ENCODE measurements at regions not wholly inside any gene's neighbourhood (a gene's known extent, or its start where the extent isn't known, plus 50 kb on each side); places are given as distances from the start of the nearest gene placed in this dataset.
"Not testable (repeated sequence)": the region's sequence is repeated elsewhere in the genome, so short reads cannot be mapped to it uniquely, and the experiment has no call there.

GRCh38 chr17:445839-446238, 93.2 kb upstream of the RPH3AL start, which contains the start of gene RFLNB:
RFLNB (minus strand) TSS chr17:445939.
- not testable (repeated sequence) for DNase-seq

- no peak for DNase-seq
These were observed 92.4 kb upstream of the RPH3AL start for GRCh38 chr17:444879-445454.

GRCh38 chr17:443109-443508, 90.5 kb upstream of the RPH3AL start:
- no peak for DNase-seq

DNA sequence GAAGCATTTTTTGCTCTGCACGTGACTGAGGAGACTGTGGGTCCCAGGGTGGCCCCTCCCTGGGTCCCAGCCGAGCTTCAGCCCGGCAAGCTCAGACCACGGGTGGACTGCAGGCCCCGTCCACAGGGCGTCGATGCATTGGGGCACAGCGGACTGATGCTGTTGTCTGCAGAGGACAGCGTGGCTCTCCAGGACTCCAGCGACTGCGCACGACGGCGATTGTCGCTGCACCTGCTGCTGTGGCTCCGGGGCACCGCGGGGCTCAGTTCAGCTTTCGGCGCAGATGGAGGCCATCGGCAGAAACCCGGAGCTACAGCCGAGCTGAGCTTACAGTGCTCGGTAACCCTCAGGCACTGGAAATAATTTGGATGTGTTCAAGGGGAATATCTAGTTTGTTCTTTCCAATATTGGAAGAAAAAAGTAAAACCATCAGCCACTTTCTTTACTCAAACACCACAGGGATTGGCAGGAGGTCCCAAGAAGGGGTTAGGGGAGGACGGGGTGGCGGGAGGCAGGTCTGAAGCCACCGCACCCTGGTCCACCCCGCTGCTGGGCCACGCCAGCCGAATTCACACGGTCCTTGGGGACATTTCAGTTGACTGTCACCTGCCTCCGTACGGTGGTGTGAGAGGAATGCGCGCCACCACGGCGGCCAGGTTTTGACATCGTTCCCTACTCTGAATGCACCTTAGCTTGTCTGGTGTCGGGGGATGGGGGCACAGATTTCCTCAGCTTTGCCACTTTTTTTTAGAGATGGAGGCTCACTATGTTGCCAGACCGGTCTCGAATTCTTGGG, 88.7 kb upstream of the RPH3AL start:
- DNase-seq = no peak

DNA sequence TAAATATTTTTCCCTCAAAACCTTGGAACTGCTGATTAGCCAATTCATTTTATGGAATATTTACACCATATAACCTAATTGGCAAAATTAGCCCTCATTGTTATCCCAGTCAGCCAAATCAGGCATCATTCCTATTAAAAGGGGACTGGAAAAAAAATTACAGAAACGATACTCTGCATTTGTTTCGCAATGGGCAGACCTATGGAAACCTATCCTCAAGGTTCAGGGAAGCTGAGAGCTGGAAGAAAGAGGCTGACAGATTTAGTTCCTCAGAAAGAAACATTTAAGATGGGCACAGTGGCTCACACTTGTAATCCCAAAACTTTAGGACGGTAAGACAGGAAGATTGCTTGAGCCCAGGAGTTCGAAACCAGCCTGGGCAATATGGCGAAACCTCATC, 85.6 kb upstream of the RPH3AL start:
- no peak for DNase-seq

DNA sequence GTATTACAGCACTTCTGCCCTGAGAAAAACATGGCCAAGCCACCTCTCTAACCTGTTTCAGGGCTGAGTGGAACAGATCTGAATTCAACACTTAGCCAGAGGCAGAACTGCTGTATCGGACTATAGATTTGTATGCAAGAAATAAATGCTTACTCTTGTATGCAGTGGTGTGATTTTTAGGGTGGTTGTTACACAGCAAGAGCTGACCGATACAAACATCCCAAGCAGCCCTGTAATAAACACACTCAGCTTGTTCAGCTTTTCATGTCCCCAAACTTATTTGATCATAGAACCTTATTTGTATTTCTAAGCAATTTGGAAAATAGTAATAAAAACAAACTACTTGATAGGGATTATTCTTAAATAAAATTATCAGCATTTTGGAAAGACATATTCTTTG, 84.9 kb upstream of the RPH3AL start:
- no peak for DNase-seq

- no peak for DNase-seq
These were observed 84.0 kb upstream of the RPH3AL start for GRCh38 chr17:436571-436970.

GRCh38 chr17:432471-432870, 79.9 kb upstream of the RPH3AL start:
- DNase-seq = not testable (repeated sequence)

DNA sequence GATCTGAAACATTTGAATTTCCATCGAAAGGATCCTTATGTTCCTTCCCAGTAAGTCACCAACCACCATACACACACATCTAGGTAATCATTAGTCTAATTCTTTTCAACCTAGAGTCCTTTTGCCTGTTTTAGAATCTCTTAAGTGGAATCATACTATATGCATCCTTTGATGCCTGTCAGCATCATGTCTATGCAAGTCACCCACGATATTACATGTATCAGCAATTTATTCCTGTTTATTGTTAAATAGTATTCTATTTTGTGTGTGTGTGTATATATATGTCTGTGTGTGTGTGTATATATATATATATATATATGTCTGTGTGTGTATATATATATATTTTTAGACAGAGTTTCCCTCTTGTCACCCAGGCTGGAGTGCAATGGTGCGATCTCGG, 78.9 kb upstream of the RPH3AL start:
- DNase-seq = no peak

GRCh38 chr17:429589-429988, 77.0 kb upstream of the RPH3AL start:
- DNase-seq = no peak

DNA sequence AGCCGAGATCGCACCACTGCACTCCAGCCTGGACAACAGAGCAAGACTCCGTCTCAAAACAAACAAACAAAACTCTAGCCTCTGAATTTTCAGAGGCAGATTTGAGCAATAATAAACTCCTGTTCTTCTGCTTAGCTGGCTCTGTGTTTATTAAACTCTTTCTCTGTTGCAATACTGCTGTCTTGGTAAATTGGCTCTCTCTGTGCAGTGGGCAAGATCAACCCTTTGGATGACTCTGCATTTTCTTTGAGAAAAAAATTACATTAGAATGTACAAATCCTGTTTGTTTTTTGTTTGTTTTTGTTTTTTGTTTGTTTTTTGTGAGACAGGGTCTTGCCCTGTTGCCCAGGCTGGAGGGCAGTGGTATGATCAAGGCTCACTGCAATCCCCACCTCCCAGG, 75.8 kb upstream of the RPH3AL start:
- no peak for DNase-seq

DNA sequence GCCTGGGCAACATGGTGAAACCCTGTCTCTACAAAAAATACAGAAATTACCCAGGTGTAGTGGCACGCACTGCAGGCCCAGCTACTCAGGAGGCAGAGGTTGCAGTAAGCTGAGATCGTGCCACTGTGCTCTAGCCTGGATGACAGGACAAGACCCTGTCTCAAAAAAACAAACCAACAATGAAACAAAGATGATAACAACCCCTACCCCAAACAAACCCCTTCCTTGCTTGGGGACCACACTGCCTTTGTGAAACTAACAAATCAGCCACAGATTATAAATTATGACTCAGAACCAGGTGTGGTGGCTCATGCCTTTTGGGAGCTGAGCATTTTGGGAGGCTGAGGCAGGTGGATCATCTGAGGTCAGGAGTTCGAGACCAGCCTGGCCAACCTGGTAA, 75.3 kb upstream of the RPH3AL start:
- no peak for DNase-seq

DNA sequence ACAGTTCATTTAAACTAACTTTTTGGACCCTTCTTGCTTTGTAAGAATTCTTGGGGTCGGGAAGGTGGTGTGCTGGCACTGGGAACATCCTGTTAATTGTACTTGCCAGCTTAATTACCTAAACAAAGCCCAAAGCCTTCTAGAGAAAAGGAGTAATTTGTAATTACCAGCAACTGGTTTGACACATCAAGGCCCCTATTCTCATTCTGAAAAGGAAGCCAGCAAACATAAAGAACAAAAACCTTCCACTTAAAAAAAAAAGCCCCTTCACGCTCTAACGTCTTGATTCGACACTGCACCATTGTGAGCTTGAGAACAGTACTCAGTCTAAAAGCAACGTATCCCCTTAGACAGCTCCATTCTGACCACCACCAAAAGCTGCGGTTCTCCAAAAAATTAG, 74.7 kb upstream of the RPH3AL start:
- no peak for DNase-seq

DNA sequence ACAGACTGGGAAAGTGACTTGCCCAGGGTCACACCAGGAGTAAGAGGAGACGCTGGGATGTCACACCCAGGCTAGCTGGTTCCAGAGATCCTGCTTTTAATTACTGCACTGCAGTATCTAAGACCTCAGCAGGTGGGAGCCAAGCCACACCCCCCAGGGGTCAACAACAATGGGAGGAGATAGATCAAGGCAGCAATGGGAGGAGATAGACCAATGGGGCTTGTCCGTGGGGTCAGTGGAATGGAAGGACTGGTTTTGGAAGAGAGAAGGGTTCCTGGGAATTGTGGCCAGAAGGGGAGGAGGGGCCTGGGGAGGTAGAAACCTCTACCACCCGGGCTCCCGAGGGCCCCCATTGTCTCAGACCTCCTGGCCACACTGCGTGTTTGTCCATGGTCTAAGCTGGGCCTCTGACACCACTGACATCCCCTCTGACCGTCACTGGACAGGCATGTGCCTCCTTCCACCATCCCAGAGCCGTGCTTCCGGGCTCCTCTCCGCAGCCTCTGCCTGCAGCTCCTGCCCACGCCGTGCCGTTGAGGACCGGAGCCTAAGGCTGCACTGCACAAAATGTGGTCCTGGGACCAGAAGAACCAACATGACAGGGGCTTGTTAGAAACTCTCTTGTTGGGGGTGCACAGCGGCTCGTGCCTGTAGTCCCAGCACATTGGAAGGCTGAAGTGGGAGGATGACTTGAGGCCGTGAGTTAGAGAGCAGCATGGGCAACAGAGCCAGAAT, 69.8 kb upstream of the RPH3AL start:
- no peak for DNase-seq

DNA sequence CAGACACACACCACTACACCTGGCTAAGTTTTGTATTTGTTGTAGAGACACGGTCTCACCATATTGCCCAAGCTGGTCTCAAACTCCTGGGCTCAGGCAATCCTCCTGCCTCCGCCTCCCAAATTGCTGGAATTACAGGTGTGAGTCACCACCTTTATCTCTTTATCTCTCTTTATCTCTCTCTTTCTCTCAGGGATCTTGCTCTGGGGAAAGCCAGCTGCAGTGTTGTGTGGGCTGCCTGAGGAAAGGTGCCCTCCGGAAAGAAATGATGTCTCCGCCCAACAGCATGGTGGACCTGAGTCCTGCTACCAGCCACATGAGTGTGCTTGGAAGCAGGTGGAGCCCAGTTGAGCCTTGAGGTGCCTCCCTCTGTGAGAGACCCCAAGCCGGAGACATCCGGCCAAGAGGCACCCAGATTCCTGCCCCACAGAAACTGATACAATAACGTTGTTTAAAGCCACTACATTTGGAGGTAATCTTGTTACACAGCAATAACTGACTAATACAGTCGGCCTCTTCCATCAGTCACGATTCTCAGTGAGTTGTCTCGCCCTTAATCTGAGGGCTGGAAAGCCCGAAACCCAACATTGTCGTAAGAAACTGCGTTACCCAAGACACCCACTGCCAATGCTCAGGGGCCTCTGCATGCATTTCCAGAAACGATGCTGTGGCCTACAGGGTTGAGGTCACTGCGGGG, 68.0 kb upstream of the RPH3AL start:
- no peak for DNase-seq

DNA sequence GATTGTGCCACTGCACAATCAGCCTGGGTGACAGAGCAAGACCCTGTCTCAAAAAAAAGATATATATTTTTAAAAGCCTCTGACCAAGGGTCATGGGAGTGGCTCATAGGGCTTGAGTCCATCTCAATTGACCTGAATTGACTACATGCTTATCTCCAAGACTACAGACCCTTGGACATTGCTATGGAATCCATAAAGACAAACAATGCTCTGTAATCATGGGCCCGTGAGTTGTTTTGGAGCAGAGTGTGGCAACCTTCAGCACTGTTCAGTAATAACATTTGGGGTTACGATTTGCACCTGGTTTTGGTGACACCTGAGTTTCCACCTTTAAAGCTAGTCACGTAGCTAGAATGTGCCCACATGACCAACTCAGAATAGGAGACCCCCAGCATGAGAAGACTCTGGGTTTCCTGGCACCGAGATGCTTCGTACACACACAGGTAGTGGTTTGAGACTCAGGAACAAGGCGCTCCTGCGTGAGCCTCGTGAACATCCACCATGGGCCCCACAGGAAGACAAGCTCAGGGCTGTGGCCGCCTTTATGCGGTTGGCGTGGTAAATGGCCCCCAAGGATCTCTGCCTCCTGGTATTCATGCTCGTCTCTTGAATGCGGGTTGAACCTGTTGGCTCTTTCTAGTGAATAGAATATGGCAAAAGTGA, 66.6 kb upstream of the RPH3AL start:
- DNase-seq = no peak

DNA sequence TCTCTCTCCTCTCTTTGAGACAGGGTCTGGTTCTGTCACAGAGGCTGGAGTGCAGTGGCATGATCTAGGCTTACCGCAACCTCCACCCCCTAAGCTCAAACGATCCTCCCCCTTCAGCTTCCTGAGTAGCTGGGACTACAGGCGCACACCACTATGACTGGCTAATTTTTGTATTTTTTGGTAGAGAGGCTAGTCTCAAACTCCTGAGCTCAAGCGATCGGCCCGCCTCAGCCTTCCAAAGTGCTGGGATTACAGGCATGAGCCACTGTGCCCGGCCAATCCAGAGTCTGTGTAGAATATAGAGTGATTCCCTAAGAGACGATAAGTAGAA, 65.8 kb upstream of the RPH3AL start:
- no peak for DNase-seq

- DNase-seq = no peak
These were observed 65.2 kb upstream of the RPH3AL start for GRCh38 chr17:417691-418420.

DNA sequence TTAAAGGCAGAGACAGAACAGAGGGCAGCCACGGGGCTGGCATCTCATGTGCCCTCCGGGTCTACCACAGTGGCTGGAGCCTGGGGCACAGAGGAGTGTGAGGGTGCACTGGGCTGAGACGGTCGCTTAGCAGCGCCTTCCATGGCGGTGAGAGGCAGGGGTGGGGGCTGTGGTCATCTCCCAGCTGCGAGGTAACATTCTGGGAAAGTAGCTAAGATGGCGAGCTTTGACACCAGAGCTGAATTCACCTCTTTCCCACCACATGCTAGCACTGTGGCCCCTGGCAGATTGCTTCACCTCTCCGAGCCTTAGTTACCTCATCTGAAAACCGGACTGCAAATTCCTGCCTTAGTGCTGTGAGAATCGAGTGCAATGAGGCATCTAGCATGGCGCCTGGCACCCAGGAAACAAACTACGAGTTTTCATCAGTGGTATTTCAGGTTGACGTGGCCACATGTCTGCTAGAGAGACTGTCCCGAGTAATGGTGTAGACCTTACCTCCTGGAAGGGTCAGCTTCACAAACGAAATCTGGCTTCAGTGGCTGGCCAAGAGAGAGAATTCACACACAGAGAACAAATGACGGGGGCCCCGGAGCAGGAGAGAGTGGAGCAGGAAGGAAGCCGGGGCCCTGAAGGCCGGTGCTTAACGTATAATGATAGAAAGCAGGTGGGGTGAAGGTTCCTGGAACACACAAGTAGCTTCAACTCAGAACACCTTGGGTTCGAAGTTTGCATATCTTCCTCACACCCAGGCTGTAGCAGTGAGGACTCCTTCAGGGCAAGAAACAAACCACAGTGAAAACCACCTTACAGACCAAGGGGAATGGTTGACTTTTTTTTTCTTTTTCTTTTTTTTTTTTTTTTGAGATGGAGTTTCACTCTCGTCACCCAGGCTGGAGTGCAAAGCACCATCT, 63.9 kb upstream of the RPH3AL start:
- no peak for DNase-seq

DNA sequence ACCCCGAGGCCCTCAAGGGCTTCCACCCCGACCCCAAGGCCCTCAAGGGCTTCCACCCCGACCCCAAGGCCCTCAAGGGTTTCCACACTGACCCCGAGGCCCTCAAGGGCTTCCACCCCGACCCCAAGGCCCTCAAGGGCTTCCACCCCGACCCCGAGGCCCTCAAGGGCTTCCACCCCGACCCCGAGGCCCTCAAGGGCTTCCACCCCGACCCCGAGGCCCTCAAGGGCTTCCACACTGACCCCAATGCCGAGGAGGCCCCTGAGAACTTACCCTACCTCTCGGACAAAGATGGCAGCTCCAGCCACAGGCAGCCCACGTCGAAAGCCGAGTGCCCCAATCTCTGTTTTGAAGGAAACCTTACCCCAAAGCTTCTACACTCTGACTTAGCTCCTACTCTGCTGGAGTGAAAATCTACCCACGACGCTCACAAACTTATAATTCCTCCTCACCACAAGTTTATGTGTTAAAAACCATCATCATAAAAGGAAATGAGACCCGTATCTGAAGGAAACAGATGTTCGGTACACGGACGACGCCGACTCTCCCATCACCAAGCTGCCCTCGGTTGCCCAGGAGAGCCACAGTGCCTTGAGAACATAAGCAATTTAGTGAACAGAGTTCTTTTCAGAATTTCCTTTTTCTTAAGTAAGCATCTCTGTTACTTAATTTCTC, 61.2 kb upstream of the RPH3AL start:
- no peak for DNase-seq

- no peak for DNase-seq
These were observed 60.4 kb upstream of the RPH3AL start for GRCh38 chr17:413016-413350.

Measured in femur (tissue), 1 donor.